Uterus (tissue), 2 donors: ENCODE measurements at regions not wholly inside any gene's neighbourhood (a gene's known extent, or its start where the extent isn't known, plus 50 kb on each side); places are given as distances from the start of the nearest gene placed in this dataset.

Source experiments
- CTCF ChIP-seq, 4 experiments: fragments of 200-600 bp in 2 of 4; fragments of 450-650 bp in 2 of 4; sonication (generic) in 2 of 4; IDR thresholded peaks; one replicate each; pipeline ENCODE4 v1.5.1; 2016 to 2019; ENCODE audit warnings: antibody characterized with exemption in 4 of 4, mild to moderate bottlenecking in 2 of 4, moderate library complexity in 1 of 4
- POLR2A ChIP-seq, 2 donors: fragments of 450-650 bp; IDR thresholded peaks; one replicate each; pipeline ENCODE4 v1.6.1; 2016; ENCODE audit warnings: antibody characterized with exemption in 2 of 2, mild to moderate bottlenecking in 1 of 2, moderate library complexity in 1 of 2

GRCh38 chr10:88088441-88089340 lies 225.3 kb downstream of the PTEN start:
- TF ChIP-seq CTCF (IDR thresholded peaks at IDR 0.05) = no peak
- no peak for TF ChIP-seq POLR2A (IDR thresholded peaks at IDR 0.05)
